ENCODE measurements at regions not wholly inside any gene's neighbourhood (a gene's known extent, or its start where the extent isn't known, plus 50 kb on each side); places are given as distances from the start of the nearest gene placed in this dataset.

DNA sequence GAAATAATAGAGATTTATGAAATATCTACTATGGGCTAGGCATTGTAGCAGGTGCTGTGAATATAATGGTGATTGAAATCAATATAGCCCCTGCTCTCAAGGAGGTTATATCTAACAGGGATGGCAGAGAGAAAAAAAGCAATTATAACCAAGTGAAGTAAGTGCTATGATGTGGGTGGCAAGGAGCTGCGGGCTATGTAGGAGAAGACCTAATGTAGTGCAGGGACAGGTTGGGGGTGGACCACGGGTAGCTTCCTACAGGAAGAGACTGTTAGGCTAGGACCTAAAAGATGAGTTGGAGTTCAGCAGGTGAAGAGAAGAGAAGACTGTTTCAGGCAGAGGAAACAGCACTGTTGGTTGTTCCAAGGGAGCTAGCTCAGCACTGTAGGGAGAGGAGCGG is 311.0 kb downstream of the KCNRG start:
- no peak overlapping the region for H3K4me3 ChIP-seq
- DNase-seq (ENCODE audit: low spot score), result no peak
- no peaks in the 10 kb centered on the region for H3K9me3 ChIP-seq (ENCODE audit: low read depth)
- no peak overlapping the region for H2AFZ ChIP-seq
- no peaks in the 10 kb centered on the region for H3K9me2 ChIP-seq (replicated peaks; ENCODE audit: insufficient read depth)
- H3K79me2 ChIP-seq, result no peaks in the 10 kb centered on the region
- H4K20me1 ChIP-seq (ENCODE audit: insufficient read depth, poor library complexity, severe bottlenecking), result no peaks in the 10 kb centered on the region
- H3K36me3 ChIP-seq (replicated peaks; ENCODE audit: insufficient read depth, low read depth), result no peaks in the 10 kb centered on the region
- H3K4me2 ChIP-seq, result no peak overlapping the region
- peak overlapping the region; percentile 49 for H3K27ac ChIP-seq
- TF ChIP-seq, protein P1, sequence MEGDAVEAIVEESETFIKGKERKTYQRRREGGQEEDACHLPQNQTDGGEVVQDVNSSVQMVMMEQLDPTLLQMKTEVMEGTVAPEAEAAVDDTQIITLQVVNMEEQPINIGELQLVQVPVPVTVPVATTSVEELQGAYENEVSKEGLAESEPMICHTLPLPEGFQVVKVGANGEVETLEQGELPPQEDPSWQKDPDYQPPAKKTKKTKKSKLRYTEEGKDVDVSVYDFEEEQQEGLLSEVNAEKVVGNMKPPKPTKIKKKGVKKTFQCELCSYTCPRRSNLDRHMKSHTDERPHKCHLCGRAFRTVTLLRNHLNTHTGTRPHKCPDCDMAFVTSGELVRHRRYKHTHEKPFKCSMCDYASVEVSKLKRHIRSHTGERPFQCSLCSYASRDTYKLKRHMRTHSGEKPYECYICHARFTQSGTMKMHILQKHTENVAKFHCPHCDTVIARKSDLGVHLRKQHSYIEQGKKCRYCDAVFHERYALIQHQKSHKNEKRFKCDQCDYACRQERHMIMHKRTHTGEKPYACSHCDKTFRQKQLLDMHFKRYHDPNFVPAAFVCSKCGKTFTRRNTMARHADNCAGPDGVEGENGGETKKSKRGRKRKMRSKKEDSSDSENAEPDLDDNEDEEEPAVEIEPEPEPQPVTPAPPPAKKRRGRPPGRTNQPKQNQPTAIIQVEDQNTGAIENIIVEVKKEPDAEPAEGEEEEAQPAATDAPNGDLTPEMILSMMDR (IDR thresholded peaks at IDR 0.05; ENCODE audit: poor library complexity), result no peak
- TF ChIP-seq EZH2 (IDR thresholded peaks at IDR 0.05; ENCODE audit: borderline replicate concordance) (no peak), EZH2phosphoT487 (IDR thresholded peaks at IDR 0.05; ENCODE audit: low read depth, severe bottlenecking, unreplicated experiment) (no peak)
- no peaks in the 10 kb centered on the region for H3K27me3 ChIP-seq
- 94% methylated on average over 3 of the region's 3 CpGs for WGBS (ENCODE audit: low lambda C conversion rate, missing lambda C conversion rate)
- H3K4me1 ChIP-seq (ENCODE audit: insufficient read depth), result peaks cover 11% of the 10 kb centered on the region

DNA sequence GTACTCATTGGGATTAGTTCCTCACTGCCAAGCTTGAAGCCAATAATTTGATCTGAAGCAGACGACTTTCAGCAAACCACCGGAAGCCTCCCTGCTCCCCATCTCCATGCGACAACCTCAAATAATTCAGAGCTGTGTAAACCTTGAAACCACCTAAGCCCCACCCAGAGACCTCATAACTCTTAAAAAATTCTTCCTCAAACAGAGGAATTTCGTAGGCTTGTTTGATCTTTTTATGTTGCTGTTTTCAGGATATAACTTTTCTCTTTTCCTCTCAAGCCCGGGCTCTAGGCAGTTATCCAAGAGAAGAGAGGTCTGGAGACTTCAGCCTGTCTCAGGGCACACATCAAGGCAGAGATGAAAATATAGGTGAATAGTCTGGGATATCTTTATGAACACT is 311.6 kb downstream of the KCNRG start:
- Histone ChIP-seq H3K9me2 (replicated peaks; ENCODE audit: insufficient read depth) (no peaks in the 10 kb centered on the region), H3K4me2 (peak overlapping the region; percentile 31), H3K4me3 (no peak overlapping the region), H4K20me1 (ENCODE audit: insufficient read depth, poor library complexity, severe bottlenecking) (no peaks in the 10 kb centered on the region), H3K79me2 (no peaks in the 10 kb centered on the region), H3K27ac (peak overlapping the region; percentile 49), H2AFZ (peak overlapping the region; percentile 31), H3K27me3 (no peaks in the 10 kb centered on the region), H3K9me3 (ENCODE audit: low read depth) (no peaks in the 10 kb centered on the region), H3K4me1 (ENCODE audit: insufficient read depth) (peaks cover 11% of the 10 kb centered on the region), H3K36me3 (replicated peaks; ENCODE audit: insufficient read depth, low read depth) (no peaks in the 10 kb centered on the region)
- DNase-seq (ENCODE audit: low spot score), result no peak
- TF ChIP-seq EZH2phosphoT487 (IDR thresholded peaks at IDR 0.05; ENCODE audit: low read depth, severe bottlenecking, unreplicated experiment) (no peak), EZH2 (IDR thresholded peaks at IDR 0.05; ENCODE audit: borderline replicate concordance) (peak; percentile 43)
- 33% methylated on average over 5 of the region's 5 CpGs for WGBS (ENCODE audit: low lambda C conversion rate, missing lambda C conversion rate)

DNA sequence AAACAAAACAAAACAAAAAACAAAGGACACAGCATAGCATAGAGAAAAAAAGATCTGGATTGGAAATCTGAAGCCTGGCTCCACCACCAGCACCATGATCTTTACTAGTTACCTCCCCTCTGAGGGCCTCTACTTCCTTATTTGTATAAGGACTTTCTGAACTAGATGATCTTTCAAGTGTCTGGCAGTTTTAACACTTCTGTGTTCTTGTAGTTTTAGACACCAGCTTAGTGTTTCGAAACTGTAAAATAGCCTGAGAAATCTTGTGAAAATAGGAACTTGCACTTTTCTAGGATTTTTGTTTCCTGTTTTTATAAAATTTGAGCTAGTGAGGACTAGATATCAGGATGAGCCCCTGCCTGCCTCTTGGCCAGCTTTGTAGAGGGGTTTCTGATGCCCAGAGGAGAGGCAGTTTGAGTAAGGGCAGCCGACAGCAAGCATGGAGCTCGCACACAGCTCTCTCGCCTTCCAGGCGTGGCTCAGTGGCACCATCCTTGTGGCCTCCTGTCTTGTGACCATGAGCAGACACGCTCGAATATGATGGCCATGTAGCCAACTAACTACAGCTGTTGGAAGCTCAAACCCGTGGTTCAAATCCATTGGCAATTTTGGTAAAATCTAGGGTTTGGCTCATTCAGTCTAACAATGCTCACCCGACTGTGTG is 319.0 kb downstream of the KCNRG start:
- H3K4me1 ChIP-seq (ENCODE audit: insufficient read depth), result peaks cover 14% of the 10 kb centered on the region
- H3K27ac ChIP-seq, result peak overlapping the region; percentile 92

DNA sequence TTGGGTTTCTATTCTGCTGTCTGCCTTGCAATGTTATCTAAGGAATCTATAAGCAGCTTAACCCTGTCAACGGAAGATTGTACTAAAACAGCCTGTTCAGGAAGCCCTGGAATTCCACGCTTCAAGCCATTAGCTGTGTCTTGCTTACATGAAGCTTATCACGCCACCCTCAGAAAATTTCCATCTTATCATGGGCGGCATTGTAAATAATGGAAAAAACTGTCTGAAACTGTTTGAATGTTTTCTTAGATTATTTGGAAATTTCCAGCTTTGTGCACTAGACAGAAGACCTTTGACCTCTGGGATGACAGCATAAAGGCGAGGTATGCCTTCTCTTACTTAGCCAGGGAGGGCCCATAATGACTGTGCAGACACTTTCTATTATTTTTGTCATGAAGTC is 319.7 kb downstream of the KCNRG start:
- Histone ChIP-seq H3K4me1 (ENCODE audit: insufficient read depth) (peaks cover 14% of the 10 kb centered on the region), H3K79me2 (no peaks in the 10 kb centered on the region), H3K27ac (peak overlapping the region; percentile 92), H3K9me2 (replicated peaks; ENCODE audit: insufficient read depth) (no peaks in the 10 kb centered on the region), H3K4me2 (peak overlapping the region; percentile 26), H3K27me3 (no peaks in the 10 kb centered on the region), H4K20me1 (ENCODE audit: insufficient read depth, poor library complexity, severe bottlenecking) (no peaks in the 10 kb centered on the region), H2AFZ (no peak overlapping the region), H3K4me3 (no peak overlapping the region), H3K9me3 (ENCODE audit: low read depth) (no peaks in the 10 kb centered on the region), H3K36me3 (replicated peaks; ENCODE audit: insufficient read depth, low read depth) (no peaks in the 10 kb centered on the region)
- DNase-seq (ENCODE audit: low spot score), result peak; percentile 75
- TF ChIP-seq EZH2 (IDR thresholded peaks at IDR 0.05; ENCODE audit: borderline replicate concordance), result no peak
- TF ChIP-seq, protein P1 (IDR thresholded peaks at IDR 0.05; ENCODE audit: poor library complexity), result no peak
- TF ChIP-seq EZH2phosphoT487 (IDR thresholded peaks at IDR 0.05; ENCODE audit: low read depth, severe bottlenecking, unreplicated experiment), result no peak
- 22% methylated on average over 5 of the region's 5 CpGs for WGBS (ENCODE audit: low lambda C conversion rate, missing lambda C conversion rate)

More for the DNA sequence above, 319.0 kb downstream of the KCNRG start:
- no peaks in the 10 kb centered on the region for H3K9me2 ChIP-seq (replicated peaks; ENCODE audit: insufficient read depth)
- H2AFZ ChIP-seq, result no peak overlapping the region
- no peak overlapping the region for H3K4me3 ChIP-seq
- no peaks in the 10 kb centered on the region for H3K27me3 ChIP-seq
- H3K79me2 ChIP-seq, result no peaks in the 10 kb centered on the region
- no peaks in the 10 kb centered on the region for H3K9me3 ChIP-seq (ENCODE audit: low read depth)
- no peaks in the 10 kb centered on the region for H4K20me1 ChIP-seq (ENCODE audit: insufficient read depth, poor library complexity, severe bottlenecking)
- H3K4me2 ChIP-seq, result peak overlapping the region; percentile 26
- H3K36me3 ChIP-seq (replicated peaks; ENCODE audit: insufficient read depth, low read depth), result no peaks in the 10 kb centered on the region
- WGBS (ENCODE audit: low lambda C conversion rate, missing lambda C conversion rate), result 90% methylated on average over 9 of the region's 9 CpGs
- TF ChIP-seq EZH2 (IDR thresholded peaks at IDR 0.05; ENCODE audit: borderline replicate concordance), result no peak
- TF ChIP-seq, protein P1 (IDR thresholded peaks at IDR 0.05; ENCODE audit: poor library complexity), result no peak
- no peak for TF ChIP-seq EZH2phosphoT487 (IDR thresholded peaks at IDR 0.05; ENCODE audit: low read depth, severe bottlenecking, unreplicated experiment)
- peak; percentile 30 for DNase-seq (ENCODE audit: low spot score)

All from hepatocyte (in vitro differentiated cells).